Thyroid gland (tissue), 4 donors: ENCODE measurements at regions not wholly inside any gene's neighbourhood (a gene's known extent, or its start where the extent isn't known, plus 50 kb on each side); places are given as distances from the start of the nearest gene placed in this dataset.

ENCODE experiments used
- CTCF ChIP-seq, 6 experiments: fragments of 200-600 bp in 3 of 6; fragments of 450-650 bp in 3 of 6; sonication (generic) in 3 of 6; IDR thresholded peaks; one replicate each; pipeline ENCODE4 v1.5.1; 2016 to 2019; ENCODE audit warnings: antibody characterized with exemption in 6 of 6, mild to moderate bottlenecking in 2 of 6, inconsistent platforms in 1 of 6, moderate library complexity in 1 of 6
- POLR2A ChIP-seq, 2 donors: fragments of 450-650 bp; IDR thresholded peaks; one replicate each; pipeline ENCODE4 v1.6.1; 2017; ENCODE audit warnings: antibody characterized with exemption in 2 of 2, mild to moderate bottlenecking in 2 of 2, moderate library complexity in 1 of 2

GRCh38 chr21:19621837-19622496, 1218.4 kb upstream of the TMPRSS15 start:
- TF ChIP-seq CTCF (IDR thresholded peaks at IDR 0.05) = no peak
- no peak for TF ChIP-seq POLR2A (IDR thresholded peaks at IDR 0.05)
